Stomach (tissue), 8 donors: ENCODE measurements at regions not wholly inside any gene's neighbourhood (a gene's known extent, or its start where the extent isn't known, plus 50 kb on each side); places are given as distances from the start of the nearest gene placed in this dataset.
A peak's percentile ranks its signal among the peaks of the same experiment; 100 is the strongest.

Source experiments
- DNase-seq, 2 donors: peaks; one replicate each; pipeline versions ENCODE4 v3.0.0 to v3.0.0-alpha.2; 2013 to 2019
- H3K27ac ChIP-seq, 5 donors: fragments of 200-600 bp in 4 of 5; sonication (generic) in 4 of 5; one replicate each; pipeline ENCODE4 v1.5.1; 2013 to 2019; ENCODE audit warnings: mild to moderate bottlenecking in 1 of 5, moderate library complexity in 1 of 5
- H3K27me3 ChIP-seq, 3 donors: fragments of 200-600 bp; sonication (generic); one replicate each; pipeline ENCODE4 v1.5.1; 2017 to 2019; ENCODE audit warnings: mixed run types in 1 of 3
- H3K36me3 ChIP-seq, 4 donors: fragments of 200-600 bp; sonication (generic); 1 replicate in 3 of 4; 2 replicates in 1 of 4; pipeline ENCODE4 v1.5.1; 2016 to 2019
- H3K4me1 ChIP-seq, 4 donors: fragments of 200-600 bp; sonication (generic); one replicate each; pipeline ENCODE4 v1.5.1; 2016 to 2019
- H3K4me3 ChIP-seq, 4 donors: fragments of 200-600 bp; sonication (generic) in 3 of 4; one replicate each; pipeline ENCODE4 v1.5.1; 2016 to 2019; ENCODE audit warnings: mild to moderate bottlenecking in 1 of 4
- H3K9me3 ChIP-seq, 4 donors: fragments of 200-600 bp; sonication (generic); one replicate each; pipeline ENCODE4 v1.5.1; 2016 to 2019
- EP300 ChIP-seq: sonication (generic); formaldehyde crosslinking; IDR thresholded peaks from one replicate; pipeline ENCODE4 v1.6.1; 2017; ENCODE audit warnings: antibody characterized with exemption
- POLR2A ChIP-seq, 4 donors: fragments of 450-650 bp; IDR thresholded peaks; one replicate each; pipeline ENCODE4 v1.6.1; 2016; ENCODE audit warnings: antibody characterized with exemption in 4 of 4, control low read depth in 2 of 4, mild to moderate bottlenecking in 1 of 4, moderate library complexity in 1 of 4
- POLR2AphosphoS5 ChIP-seq, 3 donors: sonication (generic); formaldehyde crosslinking; IDR thresholded peaks; one replicate each; pipeline ENCODE4 v1.6.1; 2016; ENCODE audit warnings: antibody characterized with exemption in 3 of 3
- WGBS, 5 donors: extraction: QIAGEN DNeasy Blood & Tissue Kit in 3 of 5; methylation state at CpG; one replicate each; pipeline versions ENCODE4 v1.1.5 to v1.1.7; 2013 to 2018; 5-methylcytosine and 5-hydroxymethylcytosine counted together
- intact Hi-C: fragments of 100-400 bp; cut with DNase I; formaldehyde crosslinking; loops from one replicate; pipeline ENCODE4 v1.15.1; 2023; ENCODE audit warnings: low total_unique reads
- TF ChIP-seq, protein P1 (sequence below), 7 experiments: fragments of 450-650 bp in 4 of 7; fragments of 200-600 bp in 3 of 7; sonication (generic) in 3 of 7; IDR thresholded peaks; one replicate each; pipeline ENCODE4 v1.5.1; 2016 to 2019; ENCODE audit warnings: antibody characterized with exemption in 7 of 7, control low read depth in 2 of 7, mild to moderate bottlenecking in 1 of 7
- donor health status: healthy with polysubstance abuse.
- donor health status: Bipolar disorder and iron deficiency.
- donor health status: healthy.

DNA sequence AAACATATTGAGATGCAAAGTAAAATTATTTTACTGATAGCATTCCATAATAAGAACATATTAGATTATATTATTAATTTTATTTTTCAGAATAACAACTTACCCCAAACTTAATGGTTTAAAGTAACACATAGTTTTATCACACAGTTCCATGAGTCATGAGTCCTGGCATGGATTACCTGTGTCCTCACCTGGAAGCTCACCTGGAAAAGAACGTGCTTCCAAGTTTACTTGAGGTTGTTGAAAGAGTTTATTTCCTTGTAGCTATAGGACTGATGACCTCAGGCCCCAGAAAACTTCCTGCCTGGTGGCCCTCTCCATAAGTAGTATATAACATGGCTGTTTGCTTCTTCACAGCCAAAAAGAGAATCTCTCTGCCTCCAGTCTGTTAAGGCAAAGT lies 254.6 kb downstream of the TFEC start:
- no peaks in the 10 kb centered on the region for H3K9me3 ChIP-seq
- no peak for TF ChIP-seq EP300
- peak in 1 of 3 donors; percentile 33 for TF ChIP-seq POLR2AphosphoS5 (IDR thresholded peaks at IDR 0.05)
- no peaks in the 10 kb centered on the region for H3K36me3 ChIP-seq
- H3K27me3 ChIP-seq = no peaks in the 10 kb centered on the region
- 25 to 69% (median 31%) methylated on average over 1 of the region's 1 CpG for WGBS, 5 donors
- DNase-seq = peak; percentile 12 to 29
- intact Hi-C loops = no loop called here
- no peak overlapping the region for H3K27ac ChIP-seq
- H3K4me1 ChIP-seq = no peaks in the 10 kb centered on the region
- H3K4me3 ChIP-seq = no peak overlapping the region

DNA sequence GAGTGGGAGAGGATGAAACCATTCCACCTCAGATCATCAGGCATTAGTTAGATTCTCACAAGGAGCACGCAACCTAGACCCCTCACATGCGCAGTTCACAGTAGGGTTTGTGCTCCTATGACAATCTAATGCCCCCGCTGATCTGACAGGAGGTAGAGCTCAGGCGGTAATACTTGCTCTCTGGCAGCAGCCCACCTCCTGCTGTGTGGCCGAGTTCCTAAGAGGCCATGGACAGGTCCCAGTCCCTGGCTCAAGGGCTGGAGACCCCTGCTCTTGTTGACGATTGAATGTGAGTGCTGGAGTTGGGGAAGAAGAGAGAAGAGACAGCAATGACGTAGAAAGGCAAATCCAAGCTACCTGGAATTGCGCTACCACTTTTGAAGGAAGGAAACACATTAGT lies 267.2 kb downstream of the TFEC start:
- no peaks in the 10 kb centered on the region for H3K27me3 ChIP-seq
- no peaks in the 10 kb centered on the region for H3K9me3 ChIP-seq
- no peaks in the 10 kb centered on the region for H3K4me1 ChIP-seq
- intact Hi-C loops = no loop called here
- 77 to 83% (median 78%) methylated on average over 8 of the region's 8 CpGs for WGBS, 5 donors
- DNase-seq = no peak
- no peak overlapping the region for H3K4me3 ChIP-seq
- H3K36me3 ChIP-seq = no peaks in the 10 kb centered on the region
- no peak overlapping the region for H3K27ac ChIP-seq
- no peak for TF ChIP-seq POLR2AphosphoS5 (IDR thresholded peaks at IDR 0.05)
- TF ChIP-seq EP300 = no peak
- no peak for TF ChIP-seq POLR2A (IDR thresholded peaks at IDR 0.05)
- TF ChIP-seq, protein P1, sequence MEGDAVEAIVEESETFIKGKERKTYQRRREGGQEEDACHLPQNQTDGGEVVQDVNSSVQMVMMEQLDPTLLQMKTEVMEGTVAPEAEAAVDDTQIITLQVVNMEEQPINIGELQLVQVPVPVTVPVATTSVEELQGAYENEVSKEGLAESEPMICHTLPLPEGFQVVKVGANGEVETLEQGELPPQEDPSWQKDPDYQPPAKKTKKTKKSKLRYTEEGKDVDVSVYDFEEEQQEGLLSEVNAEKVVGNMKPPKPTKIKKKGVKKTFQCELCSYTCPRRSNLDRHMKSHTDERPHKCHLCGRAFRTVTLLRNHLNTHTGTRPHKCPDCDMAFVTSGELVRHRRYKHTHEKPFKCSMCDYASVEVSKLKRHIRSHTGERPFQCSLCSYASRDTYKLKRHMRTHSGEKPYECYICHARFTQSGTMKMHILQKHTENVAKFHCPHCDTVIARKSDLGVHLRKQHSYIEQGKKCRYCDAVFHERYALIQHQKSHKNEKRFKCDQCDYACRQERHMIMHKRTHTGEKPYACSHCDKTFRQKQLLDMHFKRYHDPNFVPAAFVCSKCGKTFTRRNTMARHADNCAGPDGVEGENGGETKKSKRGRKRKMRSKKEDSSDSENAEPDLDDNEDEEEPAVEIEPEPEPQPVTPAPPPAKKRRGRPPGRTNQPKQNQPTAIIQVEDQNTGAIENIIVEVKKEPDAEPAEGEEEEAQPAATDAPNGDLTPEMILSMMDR (IDR thresholded peaks at IDR 0.05) = no peak

GRCh38 chr7:115758025-115758424 lies 272.5 kb downstream of the TFEC start:
- Histone ChIP-seq H3K9me3 (no peaks in the 10 kb centered on the region), H3K4me3 (no peak overlapping the region), H3K27me3 (no peaks in the 10 kb centered on the region), H3K36me3 (no peaks in the 10 kb centered on the region), H3K27ac (no peak overlapping the region), H3K4me1 (no peaks in the 10 kb centered on the region)
- intact Hi-C loops = no loop called here
- no peak for DNase-seq
- TF ChIP-seq EP300 (no peak), POLR2A (IDR thresholded peaks at IDR 0.05) (no peak), POLR2AphosphoS5 (IDR thresholded peaks at IDR 0.05) (no peak)
- TF ChIP-seq, protein P1 (IDR thresholded peaks at IDR 0.05) = no peak
- 71 to 86% (median 83%) methylated on average over 3 of the region's 3 CpGs for WGBS, 5 donors

DNA sequence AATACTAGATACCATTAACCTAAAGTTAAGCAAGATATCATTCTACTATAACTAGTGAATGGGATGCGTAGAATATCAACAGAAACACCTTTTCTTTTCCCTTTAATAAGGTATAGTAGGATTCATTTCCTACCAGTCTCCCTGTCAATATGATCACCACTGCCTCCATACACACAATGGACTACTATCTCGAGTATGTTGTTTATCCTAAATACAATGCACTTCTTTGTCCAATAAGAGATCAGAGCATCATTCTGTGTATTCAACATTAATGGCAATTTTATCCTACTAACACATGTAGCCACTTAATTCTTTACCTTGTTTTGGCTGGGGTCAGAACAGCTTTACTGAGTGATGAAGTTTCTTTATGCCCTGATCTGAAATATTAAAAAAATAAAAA lies 276.3 kb downstream of the TFEC start:
- no peak for TF ChIP-seq POLR2AphosphoS5 (IDR thresholded peaks at IDR 0.05)
- TF ChIP-seq, protein P1 (IDR thresholded peaks at IDR 0.05) = no peak
- TF ChIP-seq POLR2A (IDR thresholded peaks at IDR 0.05) = no peak
- no peak for TF ChIP-seq EP300
- H3K4me3 ChIP-seq = no peak overlapping the region
- no peak overlapping the region for H3K27ac ChIP-seq
- H3K27me3 ChIP-seq = no peaks in the 10 kb centered on the region
- H3K4me1 ChIP-seq = no peaks in the 10 kb centered on the region
- WGBS, 5 donors = 64 to 76% (median 65%) methylated on average over 2 of the region's 2 CpGs
- no peaks in the 10 kb centered on the region for H3K36me3 ChIP-seq
- intact Hi-C loops = no loop called here
- H3K9me3 ChIP-seq = no peaks in the 10 kb centered on the region
- no peak for DNase-seq

DNA sequence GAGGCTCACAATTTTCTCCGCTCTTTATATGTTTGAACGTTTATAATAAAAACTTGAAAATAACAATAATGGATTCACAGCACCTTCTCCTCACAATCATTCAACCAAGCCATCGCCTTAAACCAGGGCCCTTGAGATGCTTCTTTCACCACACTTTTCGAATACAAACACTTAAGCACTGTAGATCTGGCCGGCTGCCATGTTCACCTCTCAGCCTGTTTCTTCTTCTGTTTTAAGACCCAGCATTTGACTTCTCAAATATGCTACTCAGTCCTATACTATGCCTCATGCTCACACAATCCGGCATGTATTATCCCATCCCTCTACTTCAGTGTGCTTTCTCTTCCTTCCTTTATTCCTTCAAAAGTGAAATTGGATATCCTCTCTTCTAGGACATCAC lies 280.6 kb downstream of the TFEC start:
- H3K9me3 ChIP-seq = no peaks in the 10 kb centered on the region
- no peak overlapping the region for H3K4me3 ChIP-seq
- no peaks in the 10 kb centered on the region for H3K4me1 ChIP-seq
- intact Hi-C loops = no loop called here
- TF ChIP-seq POLR2AphosphoS5 (IDR thresholded peaks at IDR 0.05) = no peak
- no peak for TF ChIP-seq EP300
- TF ChIP-seq, protein P1 (IDR thresholded peaks at IDR 0.05) = no peak
- TF ChIP-seq POLR2A (IDR thresholded peaks at IDR 0.05) = no peak
- 65 to 81% (median 67%) methylated on average over 6 of the region's 6 CpGs for WGBS, 5 donors
- peak in 1 of 2 donors; percentile 10 for DNase-seq
- H3K27me3 ChIP-seq = no peaks in the 10 kb centered on the region
- no peaks in the 10 kb centered on the region for H3K36me3 ChIP-seq
- no peak overlapping the region for H3K27ac ChIP-seq
